ENCODE measurements at regions not wholly inside any gene's neighbourhood (a gene's known extent, or its start where the extent isn't known, plus 50 kb on each side); places are given as distances from the start of the nearest gene placed in this dataset.

GRCh38 chrX:5702890-5703289, 525.8 kb downstream of the NLGN4X start:
- H3K9me3 ChIP-seq (replicated peaks; ENCODE audit: control insufficient read depth, insufficient read depth, low read depth, low read length): no peaks in the 10 kb centered on the region
- H3K36me3 ChIP-seq (ENCODE audit: control insufficient read depth, insufficient read depth, low read length): no peaks in the 10 kb centered on the region
- POLR2A ChIA-PET: no interaction called here
- H3K4me3 ChIP-seq: no peak overlapping the region
- DNase-seq (ENCODE audit: extremely low read depth in 1 of 4, low spot score in 3 of 4) (no peak), FAIRE-seq (no peak), ATAC-seq (no peak)
- no peaks in the 10 kb centered on the region for H4K20me1 ChIP-seq (replicated peaks; ENCODE audit: control insufficient read depth, insufficient read depth, low read length)
- no peaks in the 10 kb centered on the region for H3K27me3 ChIP-seq (ENCODE audit: control insufficient read depth in 2 of 2, insufficient read depth in 2 of 2, low read length in 2 of 2)
- H3K9ac ChIP-seq (ENCODE audit: insufficient read depth in 1 of 2, low read depth in 2 of 2, low read length in 2 of 2): no peak overlapping the region
- CTCF ChIA-PET (ENCODE audit: low intra/inter-chr PET ratio): no interaction called here
- no peak for TF ChIP-seq ZNF143 (CRISPR knock-in tag; IDR thresholded peaks at IDR 0.05)
- no peak for TF ChIP-seq CCAR2 (IDR thresholded peaks at IDR 0.05; ENCODE audit: low read depth, low read length)
- no peak for TF ChIP-seq BRF2 (IDR thresholded peaks at IDR 0.05; ENCODE audit: borderline replicate concordance, insufficient read depth, insufficient read length)
- intact Hi-C loops (cut with micrococcal nuclease) (no loop called here), in situ Hi-C loops (cut with MboI) (no loop called here)
- no peaks in the 10 kb centered on the region for H3K4me1 ChIP-seq (replicated peaks in 1 of 2; ENCODE audit: control insufficient read depth in 2 of 2, insufficient read depth in 2 of 2, low read length in 2 of 2)
- H3K27ac ChIP-seq (ENCODE audit: extremely low read depth, low read depth, low read length): no peak overlapping the region
- H3K9me1 ChIP-seq (ENCODE audit: control insufficient read depth, insufficient read depth, low read length): no peaks in the 10 kb centered on the region
- no peak overlapping the region for H3K4me2 ChIP-seq (ENCODE audit: insufficient read depth, low read length)
- WGBS (ENCODE audit: insufficient coverage, low coverage, missing lambda C conversion rate): 0% methylated on average over 1 of the region's 1 CpG
- H3K79me2 ChIP-seq (ENCODE audit: control insufficient read depth, insufficient read depth, low read length): no peaks in the 10 kb centered on the region
- H2AFZ ChIP-seq (ENCODE audit: low read depth, low read length): no peak overlapping the region
- no TSS peak for BruUV-seq (replicated peaks)

GRCh38 chrX:5695971-5696370, 532.7 kb downstream of the NLGN4X start:
- no peaks in the 10 kb centered on the region for H3K79me2 ChIP-seq (ENCODE audit: control insufficient read depth, insufficient read depth, low read length)
- ATAC-seq (no peak), DNase-seq (ENCODE audit: extremely low read depth in 1 of 4, low spot score in 3 of 4) (no peak), FAIRE-seq (no peak)
- no peak overlapping the region for H2AFZ ChIP-seq (ENCODE audit: low read depth, low read length)
- 1% methylated on average over 7 of the region's 7 CpGs for WGBS (ENCODE audit: insufficient coverage, low coverage, missing lambda C conversion rate)
- BruUV-seq (replicated peaks): no TSS peak
- H3K4me2 ChIP-seq (ENCODE audit: insufficient read depth, low read length): no peak overlapping the region
- no peaks in the 10 kb centered on the region for H3K9me1 ChIP-seq (ENCODE audit: control insufficient read depth, insufficient read depth, low read length)
- H3K4me1 ChIP-seq (replicated peaks in 1 of 2; ENCODE audit: control insufficient read depth in 2 of 2, insufficient read depth in 2 of 2, low read length in 2 of 2): no peaks in the 10 kb centered on the region
- no peak overlapping the region for H3K27ac ChIP-seq (ENCODE audit: extremely low read depth, low read depth, low read length)
- H3K9me3 ChIP-seq (replicated peaks; ENCODE audit: control insufficient read depth, insufficient read depth, low read depth, low read length): no peaks in the 10 kb centered on the region
- ChIA-PET CTCF (ENCODE audit: low intra/inter-chr PET ratio) (no interaction called here), POLR2A (no interaction called here)
- H4K20me1 ChIP-seq (replicated peaks; ENCODE audit: control insufficient read depth, insufficient read depth, low read length): no peaks in the 10 kb centered on the region
- no peaks in the 10 kb centered on the region for H3K27me3 ChIP-seq (ENCODE audit: control insufficient read depth in 2 of 2, insufficient read depth in 2 of 2, low read length in 2 of 2)
- in situ Hi-C loops (cut with MboI) (no loop called here), intact Hi-C loops (cut with micrococcal nuclease) (no loop called here)
- H3K9ac ChIP-seq (ENCODE audit: insufficient read depth in 1 of 2, low read depth in 2 of 2, low read length in 2 of 2): no peak overlapping the region
- H3K36me3 ChIP-seq (ENCODE audit: control insufficient read depth, insufficient read depth, low read length): no peaks in the 10 kb centered on the region
- no peak overlapping the region for H3K4me3 ChIP-seq
- TF ChIP-seq MITF (IDR thresholded peaks at IDR 0.05): no peak
- TF ChIP-seq CBX1 (IDR thresholded peaks at IDR 0.05; ENCODE audit: low read depth): no peak
- no peak for TF ChIP-seq GABPA (tag; conservative IDR thresholded peaks at IDR 0.05; ENCODE audit: low read depth)
